ENCODE measurements at regions not wholly inside any gene's neighbourhood (a gene's known extent, or its start where the extent isn't known, plus 50 kb on each side); places are given as distances from the start of the nearest gene placed in this dataset.

DNA sequence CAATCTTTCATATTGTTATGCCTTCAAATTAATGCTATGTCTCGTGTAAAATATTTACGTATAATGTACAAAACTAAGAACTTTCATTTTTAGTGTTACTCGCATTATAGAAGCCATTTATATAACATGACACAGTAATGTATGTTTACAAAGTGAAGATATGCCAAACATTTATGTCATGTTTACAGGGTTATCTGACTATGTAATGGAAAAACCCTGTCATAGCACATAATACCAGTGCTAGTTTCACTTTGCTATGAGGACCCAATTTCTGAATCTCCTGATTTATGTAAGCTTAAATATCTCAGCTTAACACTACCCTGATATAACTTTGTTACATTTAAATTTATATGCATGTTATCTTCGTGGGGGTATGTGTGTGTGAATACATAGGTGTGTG, 233.1 kb downstream of the FAT4 start (continued):
- TF ChIP-seq CEBPB (IDR thresholded peaks at IDR 0.05; ENCODE audit: borderline replicate concordance in 1 of 2, low read depth in 2 of 2, low read length in 2 of 2) (no peak), NR2C2 (IDR thresholded peaks at IDR 0.05; ENCODE audit: borderline replicate concordance, control insufficient read depth, insufficient read length, low read depth) (no peak)

DNA sequence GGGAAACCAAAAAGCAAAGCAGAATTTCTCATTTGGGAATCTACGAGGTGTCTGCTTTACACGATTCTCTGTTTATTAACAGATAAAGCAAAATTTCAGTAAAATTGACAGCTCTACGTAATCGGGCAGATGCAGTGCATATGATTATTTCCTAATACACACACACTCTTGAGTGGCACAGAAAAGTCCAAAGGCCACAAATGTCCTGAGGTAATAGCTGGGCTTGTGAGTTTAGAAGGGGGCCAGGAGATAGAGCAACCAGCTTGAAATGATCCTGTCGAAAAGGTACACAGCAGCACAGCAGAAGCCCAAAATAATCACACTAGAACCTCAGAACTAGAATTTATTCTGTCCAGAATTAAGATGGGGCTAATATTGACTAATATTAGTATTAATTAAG, 236.0 kb downstream of the FAT4 start:
- ChIA-PET SMC1A (ENCODE audit: uncharacterized antibody, unreplicated experiment) (no interaction called here), POLR2A (no interaction called here), RAD21 (ENCODE audit: unreplicated experiment) (no interaction called here), CTCF (interaction anchor here (0.8 kb wide), 1 partner anchor 8 kb away, joined by 3 read pairs; no protein-coding TSS in a partner anchor)
- H3K27ac ChIP-seq (ENCODE audit: control insufficient read depth, insufficient read depth): no peak overlapping the region
- no peak for DNase-seq (ENCODE audit: low read depth, low spot score)
- H3K4me3 ChIP-seq: no peak overlapping the region
- H2AFZ ChIP-seq (ENCODE audit: control insufficient read depth, low read depth, low read length): no peak overlapping the region
- no peaks in the 10 kb centered on the region for H3K4me1 ChIP-seq (ENCODE audit: control insufficient read depth, insufficient read depth, low read length)
- no peak for ATAC-seq
- no TSS peak for BruUV-seq (replicated peaks)
- FAIRE-seq: no peak
- no peaks in the 10 kb centered on the region for H3K9me3 ChIP-seq (replicated peaks; ENCODE audit: control insufficient read depth, insufficient read depth, low read length)
- no peaks in the 10 kb centered on the region for H3K27me3 ChIP-seq (replicated peaks in 1 of 2; ENCODE audit: control insufficient read depth in 2 of 2, insufficient read depth in 2 of 2, low read length in 1 of 2)
- no peak overlapping the region for H3K9ac ChIP-seq (ENCODE audit: control insufficient read depth, insufficient read depth, low read length)
- H3K4me2 ChIP-seq (ENCODE audit: control insufficient read depth, insufficient read depth): no peak overlapping the region
- in situ Hi-C loops (cut with MboI) (no loop called here), intact Hi-C loops (cut with micrococcal nuclease; ENCODE audit: unreplicated experiment) (no loop called here)
- WGBS (ENCODE audit: insufficient coverage, insufficient replicate concordance, low lambda C conversion rate, missing lambda C conversion rate): 23% methylated on average over 5 of the region's 5 CpGs
- H3K79me2 ChIP-seq (ENCODE audit: control insufficient read depth, insufficient read depth, low read length): no peaks in the 10 kb centered on the region
- no peaks in the 10 kb centered on the region for H4K20me1 ChIP-seq (ENCODE audit: control insufficient read depth, insufficient read depth)
- no peaks in the 10 kb centered on the region for H3K36me3 ChIP-seq (ENCODE audit: control insufficient read depth in 2 of 2, insufficient read depth in 2 of 2, low read length in 1 of 2)
- TF ChIP-seq, protein P1, sequence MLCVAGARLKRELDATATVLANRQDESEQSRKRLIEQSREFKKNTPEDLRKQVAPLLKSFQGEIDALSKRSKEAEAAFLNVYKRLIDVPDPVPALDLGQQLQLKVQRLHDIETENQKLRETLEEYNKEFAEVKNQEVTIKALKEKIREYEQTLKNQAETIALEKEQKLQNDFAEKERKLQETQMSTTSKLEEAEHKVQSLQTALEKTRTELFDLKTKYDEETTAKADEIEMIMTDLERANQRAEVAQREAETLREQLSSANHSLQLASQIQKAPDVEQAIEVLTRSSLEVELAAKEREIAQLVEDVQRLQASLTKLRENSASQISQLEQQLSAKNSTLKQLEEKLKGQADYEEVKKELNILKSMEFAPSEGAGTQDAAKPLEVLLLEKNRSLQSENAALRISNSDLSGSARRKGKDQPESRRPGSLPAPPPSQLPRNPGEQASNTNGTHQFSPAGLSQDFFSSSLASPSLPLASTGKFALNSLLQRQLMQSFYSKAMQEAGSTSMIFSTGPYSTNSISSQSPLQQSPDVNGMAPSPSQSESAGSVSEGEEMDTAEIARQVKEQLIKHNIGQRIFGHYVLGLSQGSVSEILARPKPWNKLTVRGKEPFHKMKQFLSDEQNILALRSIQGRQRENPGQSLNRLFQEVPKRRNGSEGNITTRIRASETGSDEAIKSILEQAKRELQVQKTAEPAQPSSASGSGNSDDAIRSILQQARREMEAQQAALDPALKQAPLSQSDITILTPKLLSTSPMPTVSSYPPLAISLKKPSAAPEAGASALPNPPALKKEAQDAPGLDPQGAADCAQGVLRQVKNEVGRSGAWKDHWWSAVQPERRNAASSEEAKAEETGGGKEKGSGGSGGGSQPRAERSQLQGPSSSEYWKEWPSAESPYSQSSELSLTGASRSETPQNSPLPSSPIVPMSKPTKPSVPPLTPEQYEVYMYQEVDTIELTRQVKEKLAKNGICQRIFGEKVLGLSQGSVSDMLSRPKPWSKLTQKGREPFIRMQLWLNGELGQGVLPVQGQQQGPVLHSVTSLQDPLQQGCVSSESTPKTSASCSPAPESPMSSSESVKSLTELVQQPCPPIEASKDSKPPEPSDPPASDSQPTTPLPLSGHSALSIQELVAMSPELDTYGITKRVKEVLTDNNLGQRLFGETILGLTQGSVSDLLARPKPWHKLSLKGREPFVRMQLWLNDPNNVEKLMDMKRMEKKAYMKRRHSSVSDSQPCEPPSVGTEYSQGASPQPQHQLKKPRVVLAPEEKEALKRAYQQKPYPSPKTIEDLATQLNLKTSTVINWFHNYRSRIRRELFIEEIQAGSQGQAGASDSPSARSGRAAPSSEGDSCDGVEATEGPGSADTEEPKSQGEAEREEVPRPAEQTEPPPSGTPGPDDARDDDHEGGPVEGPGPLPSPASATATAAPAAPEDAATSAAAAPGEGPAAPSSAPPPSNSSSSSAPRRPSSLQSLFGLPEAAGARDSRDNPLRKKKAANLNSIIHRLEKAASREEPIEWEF (IDR thresholded peaks at IDR 0.05; ENCODE audit: insufficient replicate concordance, low read depth, low read length): no peak
- no peak for TF ChIP-seq ZZZ3 (IDR thresholded peaks at IDR 0.05; ENCODE audit: control insufficient read depth, insufficient read length, low read depth)
- TF ChIP-seq, protein P2, sequence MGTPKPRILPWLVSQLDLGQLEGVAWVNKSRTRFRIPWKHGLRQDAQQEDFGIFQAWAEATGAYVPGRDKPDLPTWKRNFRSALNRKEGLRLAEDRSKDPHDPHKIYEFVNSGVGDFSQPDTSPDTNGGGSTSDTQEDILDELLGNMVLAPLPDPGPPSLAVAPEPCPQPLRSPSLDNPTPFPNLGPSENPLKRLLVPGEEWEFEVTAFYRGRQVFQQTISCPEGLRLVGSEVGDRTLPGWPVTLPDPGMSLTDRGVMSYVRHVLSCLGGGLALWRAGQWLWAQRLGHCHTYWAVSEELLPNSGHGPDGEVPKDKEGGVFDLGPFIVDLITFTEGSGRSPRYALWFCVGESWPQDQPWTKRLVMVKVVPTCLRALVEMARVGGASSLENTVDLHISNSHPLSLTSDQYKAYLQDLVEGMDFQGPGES (IDR thresholded peaks at IDR 0.05): no peak
- TF ChIP-seq, protein P3, sequence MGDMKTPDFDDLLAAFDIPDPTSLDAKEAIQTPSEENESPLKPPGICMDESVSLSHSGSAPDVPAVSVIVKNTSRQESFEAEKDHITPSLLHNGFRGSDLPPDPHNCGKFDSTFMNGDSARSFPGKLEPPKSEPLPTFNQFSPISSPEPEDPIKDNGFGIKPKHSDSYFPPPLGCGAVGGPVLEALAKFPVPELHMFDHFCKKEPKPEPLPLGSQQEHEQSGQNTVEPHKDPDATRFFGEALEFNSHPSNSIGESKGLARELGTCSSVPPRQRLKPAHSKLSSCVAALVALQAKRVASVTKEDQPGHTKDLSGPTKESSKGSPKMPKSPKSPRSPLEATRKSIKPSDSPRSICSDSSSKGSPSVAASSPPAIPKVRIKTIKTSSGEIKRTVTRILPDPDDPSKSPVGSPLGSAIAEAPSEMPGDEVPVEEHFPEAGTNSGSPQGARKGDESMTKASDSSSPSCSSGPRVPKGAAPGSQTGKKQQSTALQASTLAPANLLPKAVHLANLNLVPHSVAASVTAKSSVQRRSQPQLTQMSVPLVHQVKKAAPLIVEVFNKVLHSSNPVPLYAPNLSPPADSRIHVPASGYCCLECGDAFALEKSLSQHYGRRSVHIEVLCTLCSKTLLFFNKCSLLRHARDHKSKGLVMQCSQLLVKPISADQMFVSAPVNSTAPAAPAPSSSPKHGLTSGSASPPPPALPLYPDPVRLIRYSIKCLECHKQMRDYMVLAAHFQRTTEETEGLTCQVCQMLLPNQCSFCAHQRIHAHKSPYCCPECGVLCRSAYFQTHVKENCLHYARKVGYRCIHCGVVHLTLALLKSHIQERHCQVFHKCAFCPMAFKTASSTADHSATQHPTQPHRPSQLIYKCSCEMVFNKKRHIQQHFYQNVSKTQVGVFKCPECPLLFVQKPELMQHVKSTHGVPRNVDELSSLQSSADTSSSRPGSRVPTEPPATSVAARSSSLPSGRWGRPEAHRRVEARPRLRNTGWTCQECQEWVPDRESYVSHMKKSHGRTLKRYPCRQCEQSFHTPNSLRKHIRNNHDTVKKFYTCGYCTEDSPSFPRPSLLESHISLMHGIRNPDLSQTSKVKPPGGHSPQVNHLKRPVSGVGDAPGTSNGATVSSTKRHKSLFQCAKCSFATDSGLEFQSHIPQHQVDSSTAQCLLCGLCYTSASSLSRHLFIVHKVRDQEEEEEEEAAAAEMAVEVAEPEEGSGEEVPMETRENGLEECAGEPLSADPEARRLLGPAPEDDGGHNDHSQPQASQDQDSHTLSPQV (IDR thresholded peaks at IDR 0.05): no peak
- TF ChIP-seq SPI1 (IDR thresholded peaks at IDR 0.05; ENCODE audit: borderline replicate concordance, insufficient read depth, low read depth, low read length): no peak
- TF ChIP-seq, protein P4, sequence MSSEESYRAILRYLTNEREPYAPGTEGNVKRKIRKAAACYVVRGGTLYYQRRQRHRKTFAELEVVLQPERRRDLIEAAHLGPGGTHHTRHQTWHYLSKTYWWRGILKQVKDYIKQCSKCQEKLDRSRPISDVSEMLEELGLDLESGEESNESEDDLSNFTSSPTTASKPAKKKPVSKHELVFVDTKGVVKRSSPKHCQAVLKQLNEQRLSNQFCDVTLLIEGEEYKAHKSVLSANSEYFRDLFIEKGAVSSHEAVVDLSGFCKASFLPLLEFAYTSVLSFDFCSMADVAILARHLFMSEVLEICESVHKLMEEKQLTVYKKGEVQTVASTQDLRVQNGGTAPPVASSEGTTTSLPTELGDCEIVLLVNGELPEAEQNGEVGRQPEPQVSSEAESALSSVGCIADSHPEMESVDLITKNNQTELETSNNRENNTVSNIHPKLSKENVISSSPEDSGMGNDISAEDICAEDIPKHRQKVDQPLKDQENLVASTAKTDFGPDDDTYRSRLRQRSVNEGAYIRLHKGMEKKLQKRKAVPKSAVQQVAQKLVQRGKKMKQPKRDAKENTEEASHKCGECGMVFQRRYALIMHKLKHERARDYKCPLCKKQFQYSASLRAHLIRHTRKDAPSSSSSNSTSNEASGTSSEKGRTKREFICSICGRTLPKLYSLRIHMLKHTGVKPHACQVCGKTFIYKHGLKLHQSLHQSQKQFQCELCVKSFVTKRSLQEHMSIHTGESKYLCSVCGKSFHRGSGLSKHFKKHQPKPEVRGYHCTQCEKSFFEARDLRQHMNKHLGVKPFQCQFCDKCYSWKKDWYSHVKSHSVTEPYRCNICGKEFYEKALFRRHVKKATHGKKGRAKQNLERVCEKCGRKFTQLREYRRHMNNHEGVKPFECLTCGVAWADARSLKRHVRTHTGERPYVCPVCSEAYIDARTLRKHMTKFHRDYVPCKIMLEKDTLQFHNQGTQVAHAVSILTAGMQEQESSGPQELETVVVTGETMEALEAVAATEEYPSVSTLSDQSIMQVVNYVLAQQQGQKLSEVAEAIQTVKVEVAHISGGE (CRISPR knock-in tag; IDR thresholded peaks at IDR 0.05): no peak
